ENCODE measurements at regions not wholly inside any gene's neighbourhood (a gene's known extent, or its start where the extent isn't known, plus 50 kb on each side); places are given as distances from the start of the nearest gene placed in this dataset.
"Not testable (repeated sequence)": the region's sequence is repeated elsewhere in the genome, so short reads cannot be mapped to it uniquely, and the experiment has no call there.

DNA sequence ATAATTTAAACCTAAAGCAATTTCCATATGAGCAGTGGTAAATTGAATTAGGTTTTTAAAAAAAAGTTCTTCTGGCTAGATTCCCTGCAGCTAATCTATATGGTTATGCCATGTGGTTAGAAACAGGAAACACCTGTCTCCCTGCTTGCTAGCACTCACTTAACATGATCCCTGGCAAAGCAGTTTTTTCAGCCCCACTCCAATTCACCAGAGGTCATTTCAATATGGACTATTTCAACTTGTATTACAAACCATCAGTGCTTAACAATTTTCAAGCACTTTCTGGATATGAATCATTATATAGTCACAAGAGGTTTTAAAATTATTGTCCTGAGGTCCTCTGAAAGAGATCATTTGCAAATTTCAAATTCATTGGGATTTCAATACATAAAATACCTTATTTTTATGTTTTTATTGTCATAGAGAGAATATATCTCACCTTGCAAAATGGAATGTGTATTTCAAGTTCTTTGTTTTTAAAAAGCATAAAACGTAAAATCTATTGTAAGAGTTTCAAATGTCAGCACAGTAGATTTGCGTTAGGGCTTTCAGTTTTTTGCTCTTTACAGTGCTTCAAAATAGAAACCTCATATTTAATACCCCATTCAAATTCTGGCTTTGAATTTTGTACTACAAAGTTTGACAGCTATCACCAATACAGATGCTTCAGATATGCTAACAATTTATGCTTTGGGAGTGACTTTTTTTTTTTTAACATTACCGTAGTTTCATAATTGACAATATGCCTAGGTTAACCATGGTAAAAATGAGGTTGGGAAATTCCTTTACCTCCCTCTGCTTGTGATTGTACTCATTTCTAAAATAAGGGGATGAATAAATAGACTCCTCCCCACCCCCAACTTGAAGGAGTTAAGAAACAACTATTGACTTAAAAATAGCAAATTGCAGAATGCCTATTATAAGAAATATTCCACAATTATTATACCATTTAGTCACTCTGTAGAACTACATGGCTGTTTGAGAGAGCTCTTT, 117.5 kb upstream of the HGF start:
- DNase-seq: peak; percentile 13 to 80 (median 60)

DNA sequence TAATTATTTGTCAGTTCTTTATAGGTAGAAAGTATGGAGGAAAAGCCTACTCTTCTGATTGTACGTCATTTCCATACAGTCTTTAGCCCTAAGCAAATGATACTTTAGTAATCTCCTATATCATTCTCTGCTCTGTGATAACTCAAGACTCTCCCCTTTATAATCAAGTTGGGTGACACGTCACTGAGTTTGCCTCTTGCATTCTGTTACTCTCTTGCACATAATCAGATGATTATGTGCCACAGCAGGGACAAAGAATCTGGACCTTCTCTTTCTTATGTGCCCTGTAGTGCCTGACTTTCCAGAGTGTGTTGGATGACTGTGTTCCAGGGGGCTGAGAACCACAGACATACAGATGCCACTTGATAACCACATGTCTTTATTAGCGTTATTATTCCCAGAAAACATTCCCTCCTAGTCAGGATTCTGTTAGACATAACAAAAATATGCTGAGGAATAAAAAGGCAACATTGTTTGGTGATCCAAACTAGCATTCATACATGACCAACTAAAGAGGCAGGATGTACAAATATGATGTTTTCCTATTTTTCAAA, 116.4 kb upstream of the HGF start:
- no peak for DNase-seq

DNA sequence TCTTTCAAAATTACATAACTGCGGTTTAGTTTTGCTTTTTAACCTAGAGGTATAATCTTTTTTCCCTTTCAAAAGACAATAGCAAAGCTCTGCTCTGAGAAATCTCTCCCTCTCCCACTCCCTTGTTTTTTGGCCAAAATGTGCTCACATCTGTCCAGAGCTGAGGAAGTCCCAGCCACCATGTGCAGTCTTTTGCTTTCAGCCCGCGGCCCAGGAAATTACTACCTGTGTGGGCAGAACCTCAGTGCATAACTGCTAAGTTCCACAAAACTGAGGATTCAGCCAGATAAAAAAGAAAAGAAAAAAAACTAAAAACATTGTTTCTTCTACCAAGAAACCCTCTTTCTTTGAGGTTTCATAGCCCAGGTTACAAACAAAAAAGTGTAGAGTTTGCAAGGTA, 115.0 kb upstream of the HGF start:
- DNase-seq: no peak

DNA sequence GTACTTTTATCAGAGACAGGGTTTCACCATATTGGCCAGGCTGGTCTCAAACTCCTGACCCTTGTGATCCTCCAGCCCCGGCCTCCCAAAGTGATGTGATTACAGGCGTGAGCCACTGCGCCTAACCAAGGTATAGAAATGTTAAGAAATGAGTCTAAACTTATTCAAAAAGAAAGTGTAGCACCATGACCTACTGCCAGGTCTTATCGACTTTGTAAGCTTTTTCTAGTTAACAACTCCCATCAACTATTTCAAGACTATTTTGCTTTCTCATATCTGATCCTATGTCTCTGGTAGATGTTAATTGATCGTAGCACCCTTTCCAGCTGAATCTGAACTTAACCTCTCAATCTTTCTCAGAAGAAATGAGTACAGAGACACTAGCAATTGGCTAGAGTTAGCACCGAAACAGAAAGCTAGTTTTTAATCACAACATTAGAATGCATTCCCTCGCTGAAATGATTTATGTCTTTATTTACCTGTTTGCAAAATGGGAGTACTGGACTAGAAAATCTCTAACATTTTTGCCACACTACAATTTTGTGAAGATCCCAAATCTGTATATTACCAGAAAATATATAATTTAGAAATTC, 114.0 kb upstream of the HGF start:
- no peak for DNase-seq

DNA sequence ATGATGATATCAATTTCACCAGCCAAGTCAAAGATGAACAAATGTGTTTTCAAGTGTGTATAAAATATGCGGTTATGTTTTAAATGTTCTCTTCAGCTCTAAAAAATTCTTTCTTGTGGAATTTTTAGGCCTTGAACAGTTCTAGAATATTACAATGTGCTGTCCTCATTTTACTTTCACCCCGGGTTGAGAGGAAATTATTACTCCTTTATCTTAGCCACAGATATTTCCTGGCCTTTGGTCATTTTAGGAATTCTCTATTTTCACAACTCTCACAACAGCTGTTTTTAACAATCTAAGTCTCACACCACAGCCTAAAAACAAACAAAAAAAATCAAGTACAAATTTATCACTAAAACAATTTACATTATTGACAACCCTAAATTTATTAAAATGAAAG, 112.2 kb upstream of the HGF start:
- DNase-seq: no peak

DNA sequence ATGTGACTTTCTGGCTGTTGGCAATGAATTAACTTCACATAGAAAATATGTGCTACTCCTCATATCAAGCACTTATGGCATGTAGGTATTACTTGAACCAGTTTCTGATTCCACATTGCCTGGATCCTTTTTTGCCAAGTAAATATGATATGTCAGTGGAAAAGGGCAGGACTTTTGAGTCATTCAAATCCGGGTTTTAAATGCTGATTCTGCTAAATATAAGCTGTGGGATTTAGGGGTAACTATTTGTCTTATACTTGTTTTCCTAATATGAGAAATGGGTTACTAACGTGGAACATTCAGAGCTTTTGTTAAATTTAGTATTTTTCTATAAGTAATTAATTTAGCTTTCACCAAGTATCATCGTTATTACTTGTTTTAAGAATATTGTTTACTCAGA, 108.0 kb upstream of the HGF start:
- no peak for DNase-seq

DNA sequence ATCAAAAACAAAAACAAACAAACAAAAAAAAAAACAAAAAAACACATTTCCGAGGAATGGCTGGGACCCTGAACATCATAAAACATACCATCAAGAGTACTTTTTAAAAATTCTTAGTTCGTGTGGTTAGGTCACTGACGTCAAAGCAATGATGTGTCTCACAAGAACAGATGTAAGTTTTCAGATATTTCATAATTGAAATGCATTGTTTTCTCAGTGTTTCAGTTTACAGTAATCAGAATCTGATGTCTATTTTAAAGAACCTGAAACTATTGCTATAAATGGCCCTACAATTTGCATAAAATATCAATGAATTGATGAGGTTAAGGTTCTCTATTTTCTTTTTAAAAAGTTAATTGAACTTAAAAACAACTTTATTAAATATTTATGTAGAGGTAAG, 103.7 kb upstream of the HGF start:
- no peak for DNase-seq

DNA sequence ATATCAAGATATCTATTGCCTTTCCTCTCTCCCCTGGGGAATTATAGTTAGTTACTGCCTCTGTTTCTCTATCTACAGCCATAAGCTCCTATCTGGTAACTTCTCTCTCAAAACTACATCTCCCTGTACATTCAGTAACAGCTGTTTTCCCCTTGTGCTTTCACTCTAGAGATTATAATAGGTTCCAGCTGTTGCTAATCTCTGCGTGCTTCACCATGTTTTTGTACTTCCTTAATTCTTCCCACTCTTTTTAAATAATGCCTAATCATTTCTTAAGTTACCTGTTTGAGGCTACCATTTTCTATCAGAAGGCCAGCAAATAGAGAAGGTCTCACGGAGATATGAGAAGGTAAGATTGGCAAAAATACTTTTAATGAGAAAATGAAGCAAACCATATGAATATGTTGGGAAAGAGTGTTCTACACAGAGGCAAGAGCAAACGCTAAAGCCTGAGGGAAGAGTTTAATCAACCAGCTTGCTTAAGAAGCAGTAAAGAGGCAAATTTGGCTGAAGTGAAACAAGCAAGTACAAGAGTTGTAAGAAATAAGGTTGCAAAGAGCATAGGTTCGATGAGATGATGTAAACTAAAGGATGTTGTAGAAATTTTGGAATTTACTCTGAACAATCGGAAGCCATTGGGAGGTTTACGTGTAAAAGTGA, 101.9 kb upstream of the HGF start:
- no peak for DNase-seq

DNA sequence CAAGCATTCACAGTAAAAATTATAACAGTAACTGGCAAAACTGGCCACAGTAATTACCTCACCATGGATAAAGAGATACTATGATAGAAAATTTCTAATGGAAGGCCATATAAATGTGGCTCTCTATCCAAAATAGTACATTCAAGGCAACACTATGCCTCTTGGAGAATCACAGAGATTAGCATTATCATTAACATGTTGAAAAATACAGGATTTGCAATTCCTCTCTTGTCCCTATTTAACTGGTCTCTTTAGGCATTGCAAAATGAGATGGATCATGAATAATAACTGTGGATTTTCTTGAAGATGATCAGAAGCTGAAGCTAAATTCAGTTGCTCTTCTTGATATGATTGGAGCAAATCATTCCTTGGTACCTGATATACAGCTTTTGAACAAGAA, 100.8 kb upstream of the HGF start:
- DNase-seq: no peak

DNA sequence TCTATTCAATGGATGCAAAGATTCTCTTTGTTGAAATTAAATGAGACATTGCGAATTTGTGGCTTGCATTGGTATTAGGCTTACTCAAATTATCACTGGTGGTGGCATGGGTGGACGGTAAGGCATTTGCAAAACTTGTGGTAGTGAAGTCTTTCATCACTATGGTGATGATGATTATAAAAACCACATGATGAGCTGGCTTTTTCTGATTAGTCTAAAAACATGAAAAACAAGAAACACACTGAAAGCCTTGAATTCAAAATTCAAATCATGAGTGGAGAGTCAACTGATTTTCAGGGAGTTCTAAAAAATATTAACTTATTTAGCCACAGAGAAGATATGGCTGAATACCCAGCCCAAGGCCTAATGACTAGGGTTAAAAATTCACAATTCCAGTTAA, 99.8 kb upstream of the HGF start:
- no peak for DNase-seq

DNA sequence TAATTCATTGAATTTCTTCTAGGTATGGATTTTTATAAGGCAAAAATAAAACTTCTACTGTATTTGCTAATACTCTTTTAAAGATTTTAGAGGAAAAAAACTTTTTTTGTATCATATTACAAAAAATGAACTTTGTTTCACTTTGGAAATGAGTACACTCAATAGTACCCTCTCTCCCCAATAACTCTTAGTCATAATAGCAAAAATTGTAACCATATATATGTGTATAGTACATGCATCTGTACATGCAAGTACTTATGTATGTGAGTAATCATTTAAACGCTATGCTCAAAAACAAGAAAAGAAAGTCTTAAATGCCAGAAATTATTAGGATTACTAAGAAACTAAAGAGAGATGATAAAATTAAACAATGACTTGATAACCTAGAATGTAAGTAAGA, 95.9 kb upstream of the HGF start:
- DNase-seq: no peak

DNA sequence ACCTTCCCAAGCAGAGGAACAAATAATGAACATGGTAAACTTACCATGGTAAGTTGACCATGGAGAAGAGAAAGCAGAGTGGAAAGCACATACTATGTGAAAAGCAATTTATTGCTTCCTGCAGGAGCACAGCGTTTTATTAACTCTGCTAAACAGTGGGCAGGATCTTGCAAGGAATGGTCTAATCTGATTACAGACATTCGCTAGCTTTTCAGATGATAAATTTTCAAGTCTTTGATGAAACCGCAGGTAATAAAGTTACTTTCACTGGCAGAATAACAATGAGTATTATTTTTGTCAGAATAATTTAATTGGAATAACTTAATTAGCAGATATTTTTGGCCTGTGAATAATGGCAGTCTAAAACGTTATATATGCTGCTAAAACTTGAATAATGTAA, 89.6 kb upstream of the HGF start:
- DNase-seq: no peak

DNA sequence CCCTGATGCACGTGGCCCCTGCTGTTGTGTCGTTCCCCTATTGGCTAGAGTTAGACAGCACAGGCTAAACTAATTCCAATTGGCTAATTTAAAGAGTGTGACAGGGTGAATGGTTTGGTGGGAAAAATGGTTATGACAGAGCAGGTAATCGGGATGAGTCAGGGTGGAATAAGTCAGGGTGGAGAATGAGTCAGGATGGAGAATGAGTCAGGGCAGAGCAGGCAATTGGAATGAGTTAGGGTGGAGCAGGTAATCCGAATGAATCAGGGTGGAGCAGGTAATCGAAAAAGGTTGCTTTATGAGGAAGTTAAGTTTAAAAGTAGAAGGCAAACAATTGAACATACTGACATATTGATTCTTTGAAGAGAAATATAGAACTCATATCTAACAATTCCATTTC, 89.0 kb upstream of the HGF start:
- not testable (repeated sequence) for DNase-seq

DNA sequence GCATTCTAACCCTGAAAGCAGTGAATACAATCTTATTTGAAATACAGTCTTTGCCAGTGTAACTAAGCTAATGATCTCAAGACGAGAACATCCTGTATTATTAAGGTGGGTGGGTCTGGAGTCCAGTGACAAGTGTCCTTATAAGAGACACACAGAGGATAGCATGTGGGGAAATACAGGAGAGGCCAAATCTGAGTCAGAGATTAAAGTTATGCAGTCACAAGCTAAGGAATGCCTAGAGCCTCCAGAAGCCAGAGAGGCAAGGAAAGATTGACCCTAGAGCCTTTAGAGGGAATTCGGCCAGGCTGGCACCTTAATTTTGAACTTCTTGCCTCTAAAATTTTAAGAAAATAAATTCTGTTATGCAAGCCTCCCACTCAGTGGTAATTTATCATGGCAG, 87.5 kb upstream of the HGF start:
- no peak for DNase-seq

DNA sequence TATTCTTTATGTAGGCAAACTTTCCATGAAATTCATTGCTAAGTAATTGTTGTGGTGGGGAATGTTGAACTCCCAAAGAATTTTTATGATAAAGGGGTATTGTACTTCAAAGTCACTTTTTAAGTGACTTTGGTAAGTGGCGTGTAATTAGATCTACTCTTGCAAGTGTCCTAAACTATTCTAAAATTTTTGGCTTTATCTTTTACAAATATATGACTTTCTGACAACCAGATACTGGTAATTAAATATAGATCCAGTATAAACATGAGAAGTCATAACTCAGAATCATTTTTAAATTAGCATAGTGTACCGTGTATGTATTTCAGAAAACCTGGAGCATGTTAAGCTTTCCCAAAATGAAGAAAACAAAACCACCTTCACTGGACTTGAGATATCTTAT, 84.7 kb upstream of the HGF start:
- DNase-seq: no peak

DNA sequence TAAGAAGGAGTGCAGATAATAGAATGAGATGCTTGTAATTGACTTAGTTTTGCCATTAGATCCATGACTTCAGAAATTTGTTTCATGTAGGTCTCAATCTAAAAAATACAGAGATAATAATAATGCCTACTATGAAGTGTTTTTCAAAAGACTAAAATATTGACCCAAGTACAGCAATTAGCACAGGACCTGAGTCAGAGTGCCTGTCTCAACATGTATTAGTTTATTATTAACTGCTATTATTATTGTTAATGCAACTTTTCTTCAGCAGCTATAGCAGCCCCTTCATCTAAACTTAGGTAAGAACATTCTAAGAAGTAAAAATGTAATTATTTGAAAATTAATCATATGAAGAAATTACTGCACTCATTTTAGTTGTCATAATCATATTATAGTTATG, 82.9 kb upstream of the HGF start:
- no peak for DNase-seq

DNA sequence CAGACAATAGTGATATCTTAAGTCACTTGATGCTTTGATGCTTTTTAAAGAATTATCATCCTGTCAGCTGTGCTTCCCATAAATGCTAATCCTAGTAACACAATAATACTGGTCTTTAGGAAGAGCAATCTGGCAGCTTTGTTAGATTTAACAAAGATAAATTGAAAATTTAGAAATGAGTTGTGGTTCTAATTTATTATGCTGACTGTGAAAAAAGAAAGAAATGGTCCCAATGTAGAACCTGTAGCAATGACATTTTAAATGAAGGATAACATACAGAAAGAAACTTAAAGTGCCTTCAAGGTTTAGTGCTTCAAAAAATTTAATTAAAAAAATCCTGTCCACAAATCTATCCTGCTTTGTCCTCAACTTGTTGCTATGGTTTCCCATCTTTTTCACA, 81.6 kb upstream of the HGF start:
- no peak for DNase-seq

DNA sequence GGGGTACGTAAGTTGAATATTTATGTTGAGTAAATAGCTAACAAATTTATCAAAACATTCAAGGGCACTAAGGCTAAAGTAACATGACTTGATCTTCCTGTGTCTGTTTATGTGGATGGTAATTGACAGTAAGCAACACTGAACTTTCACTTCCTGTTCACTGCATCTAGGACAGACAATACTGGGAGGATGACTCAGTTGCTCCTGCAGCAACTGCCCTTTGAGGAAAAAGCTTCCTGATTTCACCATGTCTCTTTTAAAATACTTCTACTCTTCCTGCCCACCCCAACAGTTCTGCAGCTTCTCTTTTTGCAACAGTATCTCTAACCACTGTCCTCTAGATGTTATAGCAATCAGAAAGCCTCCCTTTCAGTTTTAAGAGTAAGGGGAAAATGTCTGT, 76.6 kb upstream of the HGF start:
- DNase-seq: peak in 1 of 3 experiments; percentile 52

DNA sequence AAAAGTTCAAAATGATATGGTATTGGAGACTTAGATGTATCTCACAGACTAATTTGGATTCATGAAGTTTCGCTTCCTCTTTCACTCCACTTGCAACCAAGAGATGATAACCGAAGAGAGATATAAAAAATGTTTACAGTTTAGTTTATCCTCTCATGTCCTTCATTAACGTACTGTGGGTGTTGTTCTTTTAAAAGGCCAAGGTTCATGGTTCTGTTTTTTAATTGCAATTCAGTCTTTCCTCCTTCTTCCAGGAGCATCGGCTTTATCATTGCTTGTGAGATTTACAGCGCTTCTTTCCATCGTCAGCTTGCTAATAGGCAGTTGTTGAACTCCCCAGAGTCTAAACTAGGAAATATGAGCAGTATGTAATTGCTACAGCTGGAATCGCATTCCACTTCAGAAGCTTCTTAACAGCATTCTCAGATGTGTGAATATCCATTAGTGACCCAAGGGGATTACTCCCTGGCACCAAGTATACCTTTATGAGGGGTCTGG, 75.9 kb upstream of the HGF start:
- DNase-seq: peak; percentile 31 to 92 (median 86)

DNA sequence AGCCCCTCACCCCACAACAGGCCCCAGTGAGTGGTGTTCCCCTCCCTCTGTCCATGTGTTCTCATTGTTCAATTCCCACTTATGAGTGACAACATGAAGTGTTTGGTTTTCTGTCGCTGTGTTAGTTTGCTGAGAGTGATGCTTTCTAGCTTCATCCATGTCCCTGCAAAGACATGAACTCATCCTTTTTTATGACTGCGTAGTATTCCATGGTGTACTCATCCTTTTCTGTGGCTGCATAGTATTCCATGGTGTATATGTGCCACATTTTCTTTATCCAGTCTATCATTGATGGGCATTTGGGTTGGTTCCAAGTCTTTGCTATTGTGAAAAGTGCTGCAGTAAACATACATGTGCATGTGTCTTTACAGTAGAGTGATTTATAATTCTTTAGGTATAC, 73.8 kb upstream of the HGF start:
- DNase-seq: not testable (repeated sequence)

DNA sequence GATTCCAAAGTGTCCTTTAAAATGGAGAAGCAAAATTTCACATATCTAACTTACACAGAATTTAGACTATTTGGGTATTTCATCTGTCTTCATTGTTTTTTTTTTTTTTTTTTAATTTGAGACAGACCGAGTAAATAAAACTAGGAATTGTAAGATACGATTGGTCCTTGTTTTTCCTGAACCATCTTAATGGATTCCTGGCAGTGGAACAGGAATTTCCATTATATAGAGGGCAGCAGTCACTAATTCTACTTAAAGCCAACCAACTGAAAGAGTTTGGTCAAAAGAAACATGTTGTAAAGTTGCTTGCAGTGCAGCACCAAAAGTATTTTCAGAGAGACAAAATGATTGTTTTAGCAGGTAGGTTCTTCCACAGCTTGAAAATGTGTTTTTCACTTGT, 72.5 kb upstream of the HGF start:
- no peak for DNase-seq

DNA sequence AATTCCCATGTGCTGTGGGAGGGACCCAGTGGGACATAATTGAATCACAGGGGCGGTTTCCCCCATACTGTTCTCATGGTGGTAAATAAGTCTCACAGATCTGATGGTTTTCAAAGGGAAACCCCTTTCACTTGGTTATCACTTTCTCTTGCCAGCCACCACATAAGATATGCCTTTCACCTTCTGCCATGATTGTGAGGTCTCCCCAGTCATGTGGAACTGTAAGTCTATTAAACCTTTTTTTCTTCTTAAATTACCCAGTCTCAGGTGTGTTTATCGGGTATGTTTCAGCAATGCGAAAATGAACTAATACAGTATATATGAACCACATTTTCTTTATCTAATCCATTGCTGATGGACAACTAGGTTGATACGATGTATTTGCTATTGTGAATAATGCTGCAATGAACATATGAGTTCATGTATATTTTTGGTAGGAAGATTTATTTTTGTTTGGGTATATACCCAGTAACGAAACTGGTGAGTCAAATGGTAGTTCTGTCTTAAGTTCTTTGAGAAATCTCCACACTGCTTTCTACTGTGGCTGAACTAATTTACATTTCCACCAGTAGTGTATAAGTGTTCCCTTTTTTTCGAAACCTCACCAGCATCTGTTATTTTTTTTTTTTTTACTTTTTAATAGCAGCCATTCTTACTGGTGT, 70.0 kb upstream of the HGF start:
- no peak for DNase-seq

DNA sequence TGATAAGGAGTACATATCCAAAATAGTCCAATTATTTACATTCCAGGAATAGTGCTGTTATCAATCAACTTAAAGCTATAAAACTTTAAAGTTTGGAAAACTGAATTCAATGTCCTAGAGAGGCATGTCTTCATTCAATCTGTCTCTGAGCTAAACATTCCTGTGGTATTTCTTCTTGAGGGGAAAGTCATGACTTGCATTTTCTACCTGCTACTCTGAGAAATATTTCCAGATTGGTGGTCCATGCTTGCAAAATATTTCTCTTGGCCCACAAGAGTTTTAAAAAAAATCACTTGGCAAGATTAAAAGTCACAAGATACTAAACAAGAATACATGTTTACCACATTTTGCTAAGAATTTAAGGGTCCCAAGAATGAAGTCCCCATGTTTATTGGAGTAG, 63.6 kb upstream of the HGF start:
- no peak for DNase-seq

Measured in NCI-H1417 (cell line).